ENCODE measurements at regions not wholly inside any gene's neighbourhood (a gene's known extent, or its start where the extent isn't known, plus 50 kb on each side); places are given as distances from the start of the nearest gene placed in this dataset.
"Not testable (repeated sequence)": the region's sequence is repeated elsewhere in the genome, so short reads cannot be mapped to it uniquely, and the experiment has no call there.

DNA sequence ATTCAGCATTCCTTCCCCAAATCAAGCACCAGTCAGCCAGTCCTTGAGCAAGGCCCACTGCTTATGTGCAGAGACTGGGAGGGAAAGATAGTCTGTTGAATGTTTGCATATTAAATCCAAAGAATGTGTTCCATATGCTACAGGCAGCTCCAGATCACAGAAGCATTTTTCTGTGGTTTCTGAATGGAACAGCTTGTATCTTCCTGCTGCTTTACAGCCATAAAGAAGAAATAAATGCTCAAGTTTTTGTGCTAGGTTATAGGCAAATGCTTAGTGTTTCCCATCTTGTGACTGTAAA is 310.3 kb downstream of the TRIM36 start:
- Histone ChIP-seq H3K4me1 (ENCODE audit: control insufficient read depth, extremely low read depth, insufficient read depth, low read length) (no peaks in the 10 kb centered on the region), H3K79me2 (ENCODE audit: control insufficient read depth, insufficient read depth, low read length) (no peaks in the 10 kb centered on the region), H3K4me2 (ENCODE audit: extremely low read depth, insufficient read depth, low read length) (no peak overlapping the region), H3K9me3 (ENCODE audit: control insufficient read depth, insufficient read depth, low read depth, low read length) (no peaks in the 10 kb centered on the region), H3K36me3 (ENCODE audit: control insufficient read depth, insufficient read depth, low read length) (no peaks in the 10 kb centered on the region), H4K20me1 (ENCODE audit: control insufficient read depth, extremely low read depth, insufficient read depth, low read length) (no peaks in the 10 kb centered on the region), H2AFZ (ENCODE audit: low read length) (no peak overlapping the region), H3K27ac (ENCODE audit: insufficient read depth, low read length) (no peak overlapping the region), H3K4me3 (replicated peaks in 1 of 4; ENCODE audit: control extremely low read depth in 1 of 4, insufficient read depth in 1 of 4, low read depth in 3 of 4, low read length in 4 of 4) (no peak overlapping the region), H3K27me3 (ENCODE audit: control insufficient read depth, insufficient read depth, low read length) (no peaks in the 10 kb centered on the region), H3K9ac (ENCODE audit: insufficient read depth, low read length) (no peak overlapping the region)
- no peak for TF ChIP-seq CTCF (conservative IDR thresholded peaks at IDR 0.05 in 1 of 2, IDR thresholded peaks at IDR 0.05 in 1 of 2; ENCODE audit: low read depth in 1 of 2, low read length in 2 of 2)
- TF ChIP-seq EZH2 (IDR thresholded peaks at IDR 0.05; ENCODE audit: low read length, missing control alignments) = no peak
- no peak for DNase-seq (ENCODE audit: low read depth in 2 of 2)

GRCh38 chr5:114858665-114859437 is 310.9 kb downstream of the TRIM36 start:
- no peaks in the 10 kb centered on the region for H4K20me1 ChIP-seq (ENCODE audit: control insufficient read depth, extremely low read depth, insufficient read depth, low read length)
- H3K4me1 ChIP-seq (ENCODE audit: control insufficient read depth, extremely low read depth, insufficient read depth, low read length) = no peaks in the 10 kb centered on the region
- no peak overlapping the region for H3K27ac ChIP-seq (ENCODE audit: insufficient read depth, low read length)
- H3K4me3 ChIP-seq (replicated peaks in 1 of 4; ENCODE audit: control extremely low read depth in 1 of 4, insufficient read depth in 1 of 4, low read depth in 3 of 4, low read length in 4 of 4) = no peak overlapping the region
- H3K27me3 ChIP-seq (ENCODE audit: control insufficient read depth, insufficient read depth, low read length) = no peaks in the 10 kb centered on the region
- TF ChIP-seq CTCF (conservative IDR thresholded peaks at IDR 0.05 in 1 of 2, IDR thresholded peaks at IDR 0.05 in 1 of 2; ENCODE audit: low read depth in 1 of 2, low read length in 2 of 2) = no peak
- no peak for TF ChIP-seq EZH2 (IDR thresholded peaks at IDR 0.05; ENCODE audit: low read length, missing control alignments)
- no peaks in the 10 kb centered on the region for H3K79me2 ChIP-seq (ENCODE audit: control insufficient read depth, insufficient read depth, low read length)
- no peak overlapping the region for H3K9ac ChIP-seq (ENCODE audit: insufficient read depth, low read length)
- DNase-seq (ENCODE audit: low read depth in 2 of 2) = no peak
- H3K4me2 ChIP-seq (ENCODE audit: extremely low read depth, insufficient read depth, low read length) = no peak overlapping the region
- no peak overlapping the region for H2AFZ ChIP-seq (ENCODE audit: low read length)
- H3K9me3 ChIP-seq (ENCODE audit: control insufficient read depth, insufficient read depth, low read depth, low read length) = no peaks in the 10 kb centered on the region
- H3K36me3 ChIP-seq (ENCODE audit: control insufficient read depth, insufficient read depth, low read length) = no peaks in the 10 kb centered on the region

GRCh38 chr5:114857941-114858551 is 311.7 kb downstream of the TRIM36 start:
- no peak overlapping the region for H2AFZ ChIP-seq (ENCODE audit: low read length)
- TF ChIP-seq EZH2 (IDR thresholded peaks at IDR 0.05; ENCODE audit: low read length, missing control alignments) = no peak
- no peak for TF ChIP-seq CTCF (conservative IDR thresholded peaks at IDR 0.05 in 1 of 2, IDR thresholded peaks at IDR 0.05 in 1 of 2; ENCODE audit: low read depth in 1 of 2, low read length in 2 of 2)

DNA sequence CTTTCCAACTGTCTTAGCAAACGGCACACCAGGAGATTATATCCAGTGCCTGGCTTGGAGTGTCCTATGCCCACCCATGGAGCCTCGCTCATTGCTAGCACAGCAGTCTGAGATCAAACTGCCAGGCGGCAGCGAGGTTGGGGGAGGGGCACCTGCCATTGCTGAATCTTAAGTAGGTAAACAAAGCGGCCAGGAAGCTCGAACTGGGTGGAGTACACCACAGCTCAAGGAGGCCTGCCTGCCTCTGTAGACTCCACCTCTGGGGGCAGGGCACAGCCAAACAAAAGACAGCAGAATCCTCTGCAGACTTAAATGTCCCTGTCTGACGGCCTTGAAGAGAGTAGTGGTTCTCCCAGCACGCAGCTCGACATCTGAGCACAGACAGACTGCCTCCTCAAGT is 325.0 kb downstream of the TRIM36 start:
- not testable (repeated sequence) for H3K9ac ChIP-seq (ENCODE audit: insufficient read depth, low read length); H3K9me3 ChIP-seq (ENCODE audit: control insufficient read depth, insufficient read depth, low read depth, low read length); H3K4me3 ChIP-seq (replicated peaks in 1 of 4; ENCODE audit: control extremely low read depth in 1 of 4, insufficient read depth in 1 of 4, low read depth in 3 of 4, low read length in 4 of 4); H3K4me2 ChIP-seq (ENCODE audit: extremely low read depth, insufficient read depth, low read length); H3K36me3 ChIP-seq (ENCODE audit: control insufficient read depth, insufficient read depth, low read length); H3K27ac ChIP-seq (ENCODE audit: insufficient read depth, low read length); H2AFZ ChIP-seq (ENCODE audit: low read length); DNase-seq (ENCODE audit: low read depth in 2 of 2); H3K27me3 ChIP-seq (ENCODE audit: control insufficient read depth, insufficient read depth, low read length); H3K79me2 ChIP-seq (ENCODE audit: control insufficient read depth, insufficient read depth, low read length); H4K20me1 ChIP-seq (ENCODE audit: control insufficient read depth, extremely low read depth, insufficient read depth, low read length); H3K4me1 ChIP-seq (ENCODE audit: control insufficient read depth, extremely low read depth, insufficient read depth, low read length)

More at GRCh38 chr5:114857941-114858551, 311.7 kb downstream of the TRIM36 start:
- Histone ChIP-seq H3K79me2 (ENCODE audit: control insufficient read depth, insufficient read depth, low read length) (no peaks in the 10 kb centered on the region), H3K9me3 (ENCODE audit: control insufficient read depth, insufficient read depth, low read depth, low read length) (no peaks in the 10 kb centered on the region), H4K20me1 (ENCODE audit: control insufficient read depth, extremely low read depth, insufficient read depth, low read length) (no peaks in the 10 kb centered on the region), H3K4me2 (ENCODE audit: extremely low read depth, insufficient read depth, low read length) (no peak overlapping the region), H3K4me1 (ENCODE audit: control insufficient read depth, extremely low read depth, insufficient read depth, low read length) (no peaks in the 10 kb centered on the region), H3K9ac (ENCODE audit: insufficient read depth, low read length) (no peak overlapping the region), H3K4me3 (replicated peaks in 1 of 4; ENCODE audit: control extremely low read depth in 1 of 4, insufficient read depth in 1 of 4, low read depth in 3 of 4, low read length in 4 of 4) (no peak overlapping the region), H3K36me3 (ENCODE audit: control insufficient read depth, insufficient read depth, low read length) (no peaks in the 10 kb centered on the region), H3K27me3 (ENCODE audit: control insufficient read depth, insufficient read depth, low read length) (no peaks in the 10 kb centered on the region), H3K27ac (ENCODE audit: insufficient read depth, low read length) (no peak overlapping the region)
- peak in 1 of 2 donors; percentile 5 for DNase-seq (ENCODE audit: low read depth in 2 of 2)

All from fibroblast of lung (primary cell).